ENCODE measurements at regions not wholly inside any gene's neighbourhood (a gene's known extent, or its start where the extent isn't known, plus 50 kb on each side); places are given as distances from the start of the nearest gene placed in this dataset.

- no peak for DNase-seq (ENCODE audit: low read depth, low spot score)
- in situ Hi-C loops (cut with HindIII; ENCODE audit: low pct_unique_long_range_greater_than_20kb, low sequenced_read_pairs): no loop called here
These were observed 1175.5 kb downstream of the MAT2B start for GRCh38 chr5:164680812-164681520.

GRCh38 chr5:164687391-164687790 lies 1182.0 kb downstream of the MAT2B start:
- in situ Hi-C loops (cut with HindIII; ENCODE audit: low pct_unique_long_range_greater_than_20kb, low sequenced_read_pairs): no loop called here
- no peak for DNase-seq (ENCODE audit: low read depth, low spot score)

- no peak for DNase-seq (ENCODE audit: low read depth, low spot score)
- in situ Hi-C loops (cut with HindIII; ENCODE audit: low pct_unique_long_range_greater_than_20kb, low sequenced_read_pairs): no loop called here
These were observed 1183.0 kb downstream of the MAT2B start for GRCh38 chr5:164688437-164688836.

- in situ Hi-C loops (cut with HindIII; ENCODE audit: low pct_unique_long_range_greater_than_20kb, low sequenced_read_pairs): no loop called here
These were observed 1203.4 kb downstream of the MAT2B start for GRCh38 chr5:164708831-164709230.

GRCh38 chr5:164713682-164714081 lies 1208.3 kb downstream of the MAT2B start:
- no peak for DNase-seq (ENCODE audit: low read depth, low spot score)
- in situ Hi-C loops (cut with HindIII; ENCODE audit: low pct_unique_long_range_greater_than_20kb, low sequenced_read_pairs): no loop called here

More at GRCh38 chr5:164708831-164709230, 1203.4 kb downstream of the MAT2B start:
- no peak for DNase-seq (ENCODE audit: low read depth, low spot score)

- in situ Hi-C loops (cut with HindIII; ENCODE audit: low pct_unique_long_range_greater_than_20kb, low sequenced_read_pairs): no loop called here
These were observed 1215.7 kb downstream of the MAT2B start for GRCh38 chr5:164721116-164721515.

GRCh38 chr5:164721656-164722055 lies 1216.2 kb downstream of the MAT2B start:
- DNase-seq (ENCODE audit: low read depth, low spot score): no peak
- in situ Hi-C loops (cut with HindIII; ENCODE audit: low pct_unique_long_range_greater_than_20kb, low sequenced_read_pairs): no loop called here

More at GRCh38 chr5:164721116-164721515, 1215.7 kb downstream of the MAT2B start:
- no peak for DNase-seq (ENCODE audit: low read depth, low spot score)

GRCh38 chr5:164722702-164723101 lies 1217.3 kb downstream of the MAT2B start:
- DNase-seq (ENCODE audit: low read depth, low spot score): no peak
- in situ Hi-C loops (cut with HindIII; ENCODE audit: low pct_unique_long_range_greater_than_20kb, low sequenced_read_pairs): no loop called here

GRCh38 chr5:164727012-164727411 lies 1221.6 kb downstream of the MAT2B start:
- in situ Hi-C loops (cut with HindIII; ENCODE audit: low pct_unique_long_range_greater_than_20kb, low sequenced_read_pairs): no loop called here

GRCh38 chr5:164728733-164729132 lies 1223.3 kb downstream of the MAT2B start:
- no peak for DNase-seq (ENCODE audit: low read depth, low spot score)
- in situ Hi-C loops (cut with HindIII; ENCODE audit: low pct_unique_long_range_greater_than_20kb, low sequenced_read_pairs): no loop called here

More at GRCh38 chr5:164727012-164727411, 1221.6 kb downstream of the MAT2B start:
- no peak for DNase-seq (ENCODE audit: low read depth, low spot score)

GRCh38 chr5:164735334-164735733 lies 1229.9 kb downstream of the MAT2B start:
- in situ Hi-C loops (cut with HindIII; ENCODE audit: low pct_unique_long_range_greater_than_20kb, low sequenced_read_pairs): no loop called here

GRCh38 chr5:164741376-164741775 lies 1236.0 kb downstream of the MAT2B start:
- in situ Hi-C loops (cut with HindIII; ENCODE audit: low pct_unique_long_range_greater_than_20kb, low sequenced_read_pairs): no loop called here
- DNase-seq (ENCODE audit: low read depth, low spot score): peak; percentile 1

More at GRCh38 chr5:164735334-164735733, 1229.9 kb downstream of the MAT2B start:
- DNase-seq (ENCODE audit: low read depth, low spot score): no peak

GRCh38 chr5:164742025-164742424 lies 1236.6 kb downstream of the MAT2B start:
- in situ Hi-C loops (cut with HindIII; ENCODE audit: low pct_unique_long_range_greater_than_20kb, low sequenced_read_pairs): no loop called here
- no peak for DNase-seq (ENCODE audit: low read depth, low spot score)

- no peak for DNase-seq (ENCODE audit: low read depth, low spot score)
- in situ Hi-C loops (cut with HindIII; ENCODE audit: low pct_unique_long_range_greater_than_20kb, low sequenced_read_pairs): no loop called here
These were observed 1241.3 kb downstream of the MAT2B start for GRCh38 chr5:164746723-164747122.

GRCh38 chr5:164747371-164747770 lies 1242.0 kb downstream of the MAT2B start:
- DNase-seq (ENCODE audit: low read depth, low spot score): no peak
- in situ Hi-C loops (cut with HindIII; ENCODE audit: low pct_unique_long_range_greater_than_20kb, low sequenced_read_pairs): no loop called here

- no peak for DNase-seq (ENCODE audit: low read depth, low spot score)
- in situ Hi-C loops (cut with HindIII; ENCODE audit: low pct_unique_long_range_greater_than_20kb, low sequenced_read_pairs): no loop called here
These were observed 1243.4 kb downstream of the MAT2B start for GRCh38 chr5:164748861-164749260.

GRCh38 chr5:164753434-164753833 lies 1248.0 kb downstream of the MAT2B start:
- in situ Hi-C loops (cut with HindIII; ENCODE audit: low pct_unique_long_range_greater_than_20kb, low sequenced_read_pairs): no loop called here
- no peak for DNase-seq (ENCODE audit: low read depth, low spot score)

GRCh38 chr5:164763206-164763605 lies 1257.8 kb downstream of the MAT2B start:
- no peak for DNase-seq (ENCODE audit: low read depth, low spot score)
- in situ Hi-C loops (cut with HindIII; ENCODE audit: low pct_unique_long_range_greater_than_20kb, low sequenced_read_pairs): no loop called here

GRCh38 chr5:164772122-164772521 lies 1266.7 kb downstream of the MAT2B start:
- DNase-seq (ENCODE audit: low read depth, low spot score): no peak
- in situ Hi-C loops (cut with HindIII; ENCODE audit: low pct_unique_long_range_greater_than_20kb, low sequenced_read_pairs): no loop called here

Measured in SK-MEL-5 (cell line).